ENCODE measurements at regions not wholly inside any gene's neighbourhood (a gene's known extent, or its start where the extent isn't known, plus 50 kb on each side); places are given as distances from the start of the nearest gene placed in this dataset.
"Not testable (repeated sequence)": the region's sequence is repeated elsewhere in the genome, so short reads cannot be mapped to it uniquely, and the experiment has no call there.

DNA sequence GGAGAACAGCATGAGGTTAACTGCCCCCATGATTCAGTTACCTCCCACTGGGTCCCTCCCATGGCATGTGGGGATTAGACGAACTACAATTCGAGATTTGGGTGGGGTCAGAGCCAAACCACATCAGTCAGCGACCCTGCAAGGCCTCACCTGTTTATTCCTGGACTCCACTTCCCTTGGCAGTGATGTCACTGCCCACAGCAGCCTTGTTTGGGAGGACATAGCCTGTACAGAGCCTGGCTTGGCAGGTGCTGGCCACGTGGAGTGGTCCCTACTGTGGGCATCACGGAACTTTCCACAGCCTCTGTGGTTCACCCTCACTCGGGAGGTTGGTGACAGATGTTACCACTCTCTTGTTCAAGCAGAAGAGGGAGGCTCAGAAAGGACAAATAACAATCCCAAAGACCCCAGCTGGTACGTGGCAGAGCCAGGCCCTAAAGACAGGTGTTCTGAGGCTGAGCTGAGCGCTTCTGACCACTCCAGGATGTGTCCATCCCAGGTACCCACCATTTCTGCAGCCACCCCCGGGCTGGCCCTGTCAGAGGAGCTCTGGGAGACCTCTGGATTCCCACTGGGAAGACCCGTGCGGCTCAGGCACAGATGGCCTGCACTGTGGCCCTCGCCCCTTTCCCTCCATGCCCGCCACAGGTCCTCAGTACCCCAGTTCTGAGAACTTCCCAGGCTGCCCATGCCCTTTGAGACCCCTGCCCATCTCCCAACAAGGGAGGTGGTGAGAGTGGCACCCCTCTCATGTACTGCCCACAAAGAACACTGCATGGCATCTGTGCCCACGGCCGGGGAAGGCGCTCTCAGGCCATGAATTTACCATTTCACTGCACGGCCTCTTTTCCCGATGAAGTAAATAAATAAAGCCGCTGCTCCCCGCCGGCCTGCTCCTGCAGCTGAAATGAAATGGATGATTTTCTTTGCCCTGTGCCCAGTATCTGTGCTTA is 605.8 kb downstream of the TBC1D22A start:
- DNase-seq = no peak

DNA sequence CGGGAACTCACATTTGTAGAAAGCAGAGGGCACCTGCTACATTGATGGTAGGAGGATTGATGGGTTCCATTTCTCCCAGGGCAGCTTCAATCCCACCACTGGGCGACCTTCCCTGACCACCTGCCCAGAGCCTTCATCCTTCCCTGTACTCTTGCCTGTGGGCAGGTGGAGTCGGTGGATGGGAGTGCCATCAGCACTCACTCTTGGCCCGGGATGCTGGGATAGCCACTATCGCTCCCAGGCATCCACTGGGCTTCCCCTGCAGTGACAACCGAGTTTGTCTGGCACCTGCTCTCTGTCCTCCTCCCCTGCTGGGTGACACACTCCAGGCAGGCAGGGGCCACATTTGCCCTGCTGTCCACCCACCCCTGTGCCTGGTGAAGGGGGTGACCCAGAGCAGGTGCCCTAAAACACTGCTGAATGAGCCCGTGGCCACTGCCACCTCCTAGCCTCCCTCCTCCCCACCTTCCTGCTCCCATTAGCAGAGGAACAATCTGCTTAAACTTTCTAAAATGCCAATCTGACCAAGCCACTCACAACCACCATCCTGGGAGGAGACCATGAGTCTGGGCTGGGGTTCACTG is 604.7 kb downstream of the TBC1D22A start:
- DNase-seq = no peak

DNA sequence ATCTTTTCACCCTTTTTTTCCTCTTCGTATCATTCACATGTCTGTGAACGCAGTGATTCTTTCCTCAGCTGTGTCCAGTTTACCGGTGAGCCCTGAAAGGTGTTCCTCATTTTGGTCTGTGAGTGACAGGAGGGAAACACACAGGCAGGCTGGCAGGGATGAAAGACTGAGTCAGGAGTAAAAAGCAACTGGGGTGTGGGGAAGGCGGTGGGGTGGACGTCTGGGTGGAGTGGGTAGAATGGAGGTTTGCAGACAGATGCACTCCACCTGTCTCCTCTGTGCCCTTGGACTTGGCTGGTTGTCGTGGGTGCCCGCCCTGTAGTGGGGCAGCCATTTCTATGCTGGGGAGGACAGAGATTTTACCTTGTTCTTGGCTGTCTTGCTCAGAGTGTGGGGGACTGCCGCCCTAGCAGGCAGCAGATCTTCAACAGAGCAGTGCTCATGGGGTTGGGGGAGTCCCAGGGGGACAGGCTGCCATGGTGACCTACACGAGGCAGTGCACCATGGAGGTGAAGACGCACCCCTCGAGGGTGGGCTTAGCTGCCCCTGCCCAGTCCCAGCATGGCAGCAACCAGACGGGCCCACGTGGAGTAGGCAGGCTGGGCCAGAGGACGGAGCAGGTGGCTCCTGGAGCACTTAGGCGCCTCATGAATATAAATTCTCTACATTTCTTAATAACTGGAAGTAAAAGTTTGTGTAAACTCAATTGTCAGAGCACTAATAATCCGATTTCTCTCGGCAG is 603.7 kb downstream of the TBC1D22A start:
- DNase-seq = no peak

DNA sequence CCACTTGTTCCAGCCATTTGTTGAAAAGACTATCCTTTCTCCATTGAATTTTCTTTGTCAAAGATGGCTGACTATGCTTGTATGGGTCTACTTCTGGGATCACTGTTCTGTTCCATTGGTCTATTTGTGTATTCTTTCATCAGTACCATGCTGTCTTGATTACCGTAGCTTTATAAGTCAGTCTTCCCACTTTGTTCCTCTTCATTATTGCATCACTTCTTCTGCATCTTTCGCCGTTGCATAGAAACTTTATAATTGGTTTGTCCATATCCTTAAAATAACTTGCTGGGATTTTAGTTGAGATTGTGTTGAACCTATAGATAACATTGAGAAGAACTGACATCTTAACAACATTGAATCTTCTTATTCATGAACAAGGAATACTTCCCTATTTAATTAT is 598.8 kb downstream of the TBC1D22A start:
- no peak for DNase-seq

DNA sequence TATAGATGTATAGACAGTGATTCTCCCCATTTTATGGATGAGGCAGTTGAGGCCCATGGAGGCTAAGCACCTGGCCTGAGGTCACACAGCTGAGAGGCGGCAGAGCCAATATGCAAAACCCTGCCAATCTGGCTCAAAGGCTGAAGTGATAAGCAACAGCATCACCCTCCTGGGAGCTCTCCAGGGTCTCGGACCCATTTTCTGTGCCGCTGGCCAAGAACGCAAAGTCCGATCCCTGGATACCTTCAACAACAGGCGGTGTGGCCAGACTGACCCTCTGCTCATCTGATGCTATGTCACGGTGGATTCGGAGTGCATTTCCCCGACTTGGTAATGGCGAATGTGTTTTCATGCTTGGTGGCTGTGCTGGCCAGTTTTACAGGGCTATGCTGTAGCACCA is 595.0 kb downstream of the TBC1D22A start:
- DNase-seq = no peak

DNA sequence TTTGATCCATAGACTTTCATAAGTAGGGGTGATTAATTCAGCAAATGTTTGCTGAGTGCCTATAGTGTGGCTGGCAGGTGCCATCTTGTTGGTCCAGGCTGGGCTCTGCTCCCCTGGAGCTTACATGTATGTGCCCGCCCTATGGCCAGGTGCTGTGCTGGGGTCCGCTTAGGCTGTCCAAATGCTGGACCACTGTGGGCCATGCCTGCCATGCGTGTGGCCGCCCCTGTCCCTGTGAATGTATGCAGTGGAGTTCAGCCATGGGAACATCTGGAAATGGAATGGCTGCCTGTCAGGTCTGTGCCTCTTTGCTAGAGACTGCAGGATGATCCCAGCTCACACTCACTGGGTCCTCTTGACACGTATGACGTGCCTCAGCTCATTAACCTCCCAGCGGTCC is 594.6 kb downstream of the TBC1D22A start:
- DNase-seq = no peak

DNA sequence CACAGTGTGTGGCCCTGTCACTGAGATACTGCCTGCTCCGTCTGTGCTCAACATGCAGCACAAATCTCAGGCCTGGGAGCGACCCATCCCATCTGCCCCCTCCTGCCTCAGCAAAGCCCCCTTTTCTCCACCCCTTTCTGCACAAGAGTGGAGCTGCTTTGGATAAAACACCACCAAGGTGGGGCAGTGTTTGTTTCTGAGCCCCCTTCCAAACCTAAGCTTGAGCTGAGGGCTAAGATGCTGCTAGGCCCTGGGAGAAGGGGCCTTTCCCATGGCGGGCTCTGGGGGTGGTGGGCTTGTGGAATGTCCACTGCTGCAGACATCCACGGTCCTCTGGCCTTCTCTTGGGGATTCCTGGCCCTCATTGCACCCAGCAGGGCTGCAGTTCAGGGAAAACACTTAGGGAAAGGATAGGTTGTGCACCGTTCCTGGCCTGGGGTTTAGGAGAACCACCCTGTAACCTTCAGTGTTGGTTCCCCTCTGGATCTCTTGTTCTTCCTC is 594.1 kb downstream of the TBC1D22A start:
- DNase-seq = no peak

DNA sequence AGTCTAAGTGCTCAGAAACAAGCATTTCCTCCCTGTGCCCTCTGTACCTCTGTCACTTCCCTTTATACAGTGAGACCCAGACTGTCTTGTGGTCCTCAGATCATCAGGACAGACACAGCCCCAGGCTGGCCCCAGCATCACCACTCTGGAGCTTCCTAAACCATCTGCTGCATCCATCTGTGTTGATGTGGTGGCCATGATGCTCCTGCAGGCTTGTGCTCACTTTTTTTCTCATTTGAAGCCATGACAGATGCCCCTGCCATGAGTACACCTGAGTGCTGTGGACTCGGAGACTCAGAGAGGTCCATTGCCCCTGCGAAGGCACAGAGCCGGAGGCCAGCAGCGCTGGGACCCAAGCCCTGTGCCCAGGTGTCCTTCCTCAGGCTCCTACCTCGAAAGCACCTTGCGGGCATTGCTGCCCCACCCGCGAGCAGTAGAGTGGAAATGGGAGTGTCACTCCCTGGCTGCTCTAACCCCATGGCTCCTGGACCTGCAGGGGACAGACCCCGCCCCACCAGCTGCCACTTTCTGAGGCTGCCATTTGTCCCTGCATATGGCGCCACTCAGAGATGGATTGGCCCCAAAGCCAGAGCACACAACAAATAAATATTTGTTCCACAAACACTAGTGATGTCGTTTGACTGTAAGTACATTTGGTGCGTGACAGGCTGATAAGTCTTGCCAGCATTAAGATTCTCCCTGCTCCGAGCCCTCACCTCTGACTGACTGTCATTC is 593.5 kb downstream of the TBC1D22A start:
- no peak for DNase-seq

DNA sequence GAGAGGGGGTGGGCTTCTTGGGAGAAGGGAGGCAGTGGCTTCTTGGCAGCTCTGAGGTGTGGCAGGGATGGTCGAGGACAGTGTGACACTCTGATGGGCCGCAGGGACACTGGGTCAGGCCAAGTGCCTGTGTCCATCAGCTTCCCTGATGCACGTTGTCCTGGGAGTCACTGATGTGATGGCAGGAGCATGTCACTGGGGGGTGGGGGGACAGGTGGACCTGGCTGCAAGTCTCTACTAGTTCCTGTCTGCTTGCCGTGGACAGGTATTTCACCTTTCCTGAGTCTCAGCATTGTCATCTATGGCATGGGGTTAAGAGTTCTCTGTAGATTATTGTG is 592.9 kb downstream of the TBC1D22A start:
- no peak for DNase-seq

DNA sequence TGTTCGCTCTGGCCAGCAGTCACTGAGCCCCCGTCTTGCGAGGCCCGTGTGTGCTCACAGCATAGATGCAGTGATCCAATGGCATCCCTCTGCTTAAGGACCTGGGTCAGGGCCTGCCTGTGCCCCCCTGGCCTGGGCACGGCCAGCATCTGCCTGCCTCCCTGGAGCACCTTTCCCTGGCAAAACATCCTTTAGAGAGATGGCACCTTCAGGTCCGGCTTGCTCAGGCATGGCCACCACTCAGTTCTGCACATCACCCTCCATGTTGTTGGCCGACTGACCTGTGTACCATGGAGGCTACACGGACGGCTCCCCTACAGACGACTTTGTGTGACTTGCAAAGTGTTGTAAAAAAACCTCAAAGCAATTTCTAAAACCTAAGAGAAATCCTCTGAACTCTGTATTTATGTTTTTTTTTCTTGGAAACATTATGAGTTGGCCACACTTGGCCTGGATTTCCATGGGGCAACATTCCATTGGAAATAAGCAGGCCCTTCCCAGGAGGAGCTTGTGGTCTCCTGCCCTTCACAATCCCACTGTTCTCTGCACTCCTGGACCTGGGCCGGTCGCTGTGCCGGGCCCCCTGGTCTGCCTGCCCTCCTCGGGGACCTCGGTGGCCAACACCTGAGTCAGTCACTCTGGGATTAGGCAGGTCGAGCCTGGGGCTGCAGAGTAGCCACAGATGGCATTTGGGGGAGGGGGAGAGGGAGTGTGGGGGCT is 592.4 kb downstream of the TBC1D22A start:
- DNase-seq = no peak

DNA sequence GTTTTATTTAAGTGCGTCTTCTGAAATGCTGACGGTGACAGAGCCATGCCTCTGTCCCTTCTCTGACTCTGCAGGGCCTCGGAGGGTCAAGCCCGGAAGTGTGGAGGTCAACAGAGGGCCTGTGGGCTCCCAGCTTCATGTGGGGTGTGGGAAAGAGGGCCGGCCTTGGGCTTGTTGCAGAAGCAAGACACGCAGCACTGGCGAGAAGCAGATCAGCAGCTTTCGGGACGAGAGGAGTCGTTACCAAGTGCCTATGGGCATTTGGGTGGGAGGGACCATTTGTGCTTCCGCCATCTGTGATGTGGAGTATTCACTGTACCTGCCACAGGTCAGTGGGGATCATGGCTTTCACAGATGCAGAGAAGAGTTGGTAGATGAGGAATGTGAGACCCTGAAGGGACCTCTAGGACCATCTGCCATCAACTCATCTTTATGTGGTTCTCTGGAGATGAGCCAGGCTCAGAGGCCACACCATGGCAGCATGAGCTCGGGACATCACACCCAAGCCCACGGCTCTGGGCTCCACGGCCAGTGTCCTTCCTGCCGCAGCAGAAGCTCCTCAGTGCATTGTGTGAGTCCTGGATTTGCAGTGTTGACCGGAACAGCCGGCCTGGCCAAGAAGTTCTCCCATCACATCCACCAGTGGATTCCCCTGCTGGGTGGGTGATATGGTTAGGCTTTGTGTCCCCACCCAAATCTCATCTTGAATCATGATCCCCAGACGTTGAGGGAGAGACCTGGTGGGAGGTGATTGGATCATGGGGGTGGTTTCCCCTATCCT is 590.7 kb downstream of the TBC1D22A start:
- no peak for DNase-seq

DNA sequence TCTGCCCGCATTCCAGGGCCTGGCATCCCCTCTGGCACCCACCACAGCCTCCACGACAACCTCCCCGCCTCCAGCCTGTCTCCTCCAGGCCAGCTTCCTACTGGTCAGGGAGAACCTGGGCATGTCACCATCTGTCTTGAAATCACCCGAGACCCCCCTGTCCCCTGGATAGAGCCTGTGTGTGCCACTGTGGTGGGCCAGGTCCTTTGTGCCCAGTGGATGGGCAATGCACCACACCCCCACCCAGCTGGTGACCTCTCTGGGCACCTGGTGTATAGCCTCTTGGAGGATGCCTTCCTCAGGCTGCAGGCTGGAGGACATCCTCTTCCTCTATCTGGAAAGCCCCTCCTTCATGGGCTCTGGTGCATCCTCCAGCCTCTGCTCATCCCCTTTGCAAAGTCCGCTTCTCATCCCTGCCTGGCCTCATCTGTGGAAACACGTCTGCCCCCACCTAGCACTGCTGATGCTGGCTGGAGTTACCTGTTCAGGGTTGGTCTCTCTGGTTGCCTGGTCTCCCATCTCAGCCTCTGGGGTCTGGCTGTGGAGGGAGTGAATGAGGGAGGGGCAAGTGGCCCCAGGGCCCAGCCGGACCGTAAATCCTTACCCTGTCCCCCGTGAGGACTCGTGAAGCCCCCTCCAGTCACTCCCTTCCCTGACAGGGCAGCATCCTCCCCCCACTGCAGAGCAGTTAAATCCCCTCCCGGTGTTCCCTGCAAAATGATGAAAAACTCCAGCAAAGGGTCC is 589.6 kb downstream of the TBC1D22A start:
- DNase-seq = no peak

DNA sequence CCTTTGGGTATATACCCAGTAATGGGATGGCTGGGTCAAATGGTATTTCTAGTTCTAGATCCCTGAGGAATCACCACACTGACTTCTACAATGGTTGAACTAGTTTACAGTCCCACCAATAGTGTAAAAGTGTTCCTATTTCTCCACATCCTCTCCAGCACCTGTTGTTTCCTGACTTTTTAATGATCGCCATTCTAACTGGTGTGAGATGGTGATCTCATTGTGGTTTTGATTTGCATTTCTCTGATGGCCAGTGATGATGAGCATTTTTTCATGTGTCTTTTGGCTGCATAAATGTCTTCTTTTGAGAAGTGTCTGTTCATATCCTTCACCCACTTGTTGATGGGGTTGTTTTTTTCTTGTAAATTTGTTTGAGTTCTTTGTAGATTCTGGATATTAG is 583.8 kb downstream of the TBC1D22A start:
- not testable (repeated sequence) for DNase-seq

DNA sequence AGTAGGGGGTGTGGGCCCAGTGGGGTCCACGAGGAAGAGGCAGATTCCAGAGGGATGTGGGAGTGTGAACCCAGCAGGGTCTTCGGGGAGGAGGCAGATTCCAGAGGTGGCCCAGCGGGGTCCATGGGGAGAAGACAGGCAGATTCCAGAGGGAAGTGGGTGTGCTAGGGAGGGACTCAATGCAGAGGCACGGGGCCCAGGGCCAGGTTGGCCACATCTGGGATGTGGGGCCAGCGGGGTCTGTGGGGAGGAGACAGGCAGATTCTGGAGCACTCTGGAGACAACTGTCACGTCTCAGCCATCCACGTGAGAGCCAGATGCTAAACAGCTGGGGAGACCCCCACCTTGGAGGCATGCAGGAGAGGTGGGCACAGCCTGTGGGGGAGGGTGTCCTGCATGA is 582.6 kb downstream of the TBC1D22A start:
- no peak for DNase-seq

DNA sequence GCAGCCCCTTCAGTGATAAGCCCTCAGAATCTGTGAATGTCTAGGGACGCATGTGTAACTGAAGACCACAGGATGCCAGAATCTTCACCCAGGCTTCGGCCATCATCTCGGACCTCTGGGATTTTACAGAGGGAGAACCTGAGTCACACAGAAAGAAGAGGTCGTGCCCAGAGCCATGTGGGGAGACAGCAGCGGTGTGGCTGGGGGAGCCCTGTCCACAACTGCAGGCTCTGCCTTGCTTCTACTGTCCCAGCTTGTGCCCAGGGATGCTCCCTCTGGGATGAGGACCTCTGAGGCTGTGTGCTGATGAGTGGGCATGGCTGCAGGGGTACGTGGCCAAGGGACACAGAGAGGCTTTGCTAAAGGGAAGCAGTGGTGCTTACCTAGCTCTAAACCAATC is 582.0 kb downstream of the TBC1D22A start:
- no peak for DNase-seq

DNA sequence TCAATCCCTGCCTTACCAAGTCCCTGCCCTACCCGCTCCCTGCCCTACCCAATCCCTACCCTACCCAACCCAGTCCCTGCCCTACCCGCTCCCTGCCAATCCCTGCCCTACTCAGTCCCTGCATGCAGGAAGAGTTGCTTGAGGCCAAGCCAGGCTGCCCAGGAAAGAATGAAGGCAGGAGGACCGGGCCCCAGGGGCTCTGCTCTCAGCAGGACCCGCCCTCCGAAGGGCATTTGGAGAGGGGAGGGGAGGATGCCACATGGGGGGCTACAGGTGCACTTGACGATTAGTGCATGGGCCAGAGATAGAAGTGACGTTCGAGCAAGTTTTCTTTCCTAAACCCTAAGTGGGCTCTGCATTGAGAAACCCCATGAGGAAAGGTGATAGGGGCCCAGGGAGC is 581.2 kb downstream of the TBC1D22A start:
- no peak for DNase-seq

DNA sequence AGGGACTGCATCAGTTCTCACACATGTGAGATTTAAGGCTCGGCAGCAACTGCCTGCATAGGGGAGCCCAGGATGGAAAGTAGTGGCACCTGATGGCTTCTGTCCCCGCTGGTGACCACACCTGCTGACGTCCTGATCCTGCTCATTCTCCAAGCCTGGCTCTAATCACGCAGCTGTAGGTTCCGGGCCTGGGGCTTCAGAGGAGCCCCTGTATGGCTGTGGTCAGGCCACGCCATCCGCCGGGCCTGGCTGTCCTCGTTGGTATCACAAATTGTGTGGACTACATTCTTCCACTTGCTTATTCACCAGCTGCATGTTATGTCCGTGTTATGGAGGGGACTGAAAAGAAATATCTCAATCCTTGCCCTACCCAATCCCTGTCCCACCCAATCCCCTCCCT is 580.0 kb downstream of the TBC1D22A start:
- no peak for DNase-seq

DNA sequence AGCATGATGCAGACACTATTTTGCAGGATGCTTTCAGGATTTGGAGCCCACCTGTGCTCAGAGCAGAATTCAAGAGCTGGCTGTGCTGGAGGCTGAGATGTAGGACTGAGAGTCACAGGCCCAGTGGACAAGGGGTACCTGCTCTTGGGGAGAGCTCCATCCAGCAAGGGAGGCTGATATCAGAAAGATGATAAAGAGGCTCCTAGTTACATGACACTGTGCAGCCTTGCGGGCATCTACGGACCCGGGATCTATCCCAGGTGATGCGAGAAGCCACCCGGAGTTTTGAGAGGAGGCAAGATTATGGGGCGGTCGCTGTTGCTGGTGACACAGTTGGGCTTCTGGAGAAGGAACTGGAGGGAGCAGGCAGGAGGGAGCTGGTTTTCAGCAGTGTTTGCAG is 579.0 kb downstream of the TBC1D22A start:
- no peak for DNase-seq

DNA sequence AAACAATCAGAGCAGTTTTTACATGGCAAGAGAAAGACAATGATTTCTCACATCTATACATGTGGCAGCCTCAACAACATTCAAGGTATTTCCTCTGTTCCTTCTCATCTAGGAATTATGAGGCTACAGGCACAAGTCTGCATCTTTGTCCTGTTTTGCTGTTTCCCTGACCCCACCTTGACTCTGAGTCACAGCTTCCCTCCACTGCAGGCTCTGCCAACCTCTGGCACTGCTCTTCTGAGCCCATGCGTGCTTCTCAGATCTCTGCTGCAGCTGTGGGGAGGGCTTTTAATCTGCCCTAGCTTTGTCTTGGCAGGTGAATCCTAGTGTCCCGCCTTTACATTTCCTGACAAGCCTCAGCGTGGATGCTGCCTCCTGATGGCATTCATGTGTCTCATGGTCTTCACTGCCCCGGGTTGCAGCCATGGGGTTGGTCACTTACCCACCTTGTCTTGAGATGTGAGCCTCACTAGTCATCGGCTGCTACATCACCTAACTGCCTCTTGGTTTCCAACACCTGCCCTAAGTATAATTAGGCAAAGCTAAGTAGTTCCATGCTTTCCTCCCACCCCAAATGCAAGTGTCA is 578.5 kb downstream of the TBC1D22A start:
- no peak for DNase-seq

DNA sequence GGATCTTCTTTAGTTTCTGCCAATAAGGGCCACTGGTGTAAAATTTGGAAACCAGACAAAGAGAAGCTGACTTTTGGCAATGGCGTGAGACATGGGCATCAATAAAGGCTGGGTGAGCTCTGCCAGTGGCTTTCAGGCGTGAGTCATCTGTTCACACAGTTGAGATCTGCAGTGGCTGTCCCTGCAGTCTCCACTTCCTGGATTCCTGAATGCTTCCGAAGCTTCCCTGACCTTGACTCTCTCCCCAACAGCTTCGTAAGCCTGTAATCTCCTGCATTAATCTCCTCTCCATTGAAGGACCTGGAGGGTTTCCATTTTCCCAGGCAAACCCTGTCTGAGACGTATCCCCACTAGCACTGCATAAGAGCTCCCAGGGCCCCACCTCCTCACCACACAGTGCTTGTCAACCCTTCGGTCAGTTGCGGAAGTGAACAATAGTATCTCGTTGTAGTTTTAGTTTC is 574.7 kb downstream of the TBC1D22A start:
- no peak for DNase-seq
